Activated T-cell treated with anti-CD3 and anti-CD28 coated beads for 24 hours (primary cell): ENCODE measurements at regions not wholly inside any gene's neighbourhood (a gene's known extent, or its start where the extent isn't known, plus 50 kb on each side); places are given as distances from the start of the nearest gene placed in this dataset.
"Not testable (repeated sequence)": the region's sequence is repeated elsewhere in the genome, so short reads cannot be mapped to it uniquely, and the experiment has no call there.

Source experiments
- DNase-seq: peaks from one replicate; pipeline ENCODE4 v3.0.0-alpha.2; 2020; ENCODE audit warnings: low read depth

DNA sequence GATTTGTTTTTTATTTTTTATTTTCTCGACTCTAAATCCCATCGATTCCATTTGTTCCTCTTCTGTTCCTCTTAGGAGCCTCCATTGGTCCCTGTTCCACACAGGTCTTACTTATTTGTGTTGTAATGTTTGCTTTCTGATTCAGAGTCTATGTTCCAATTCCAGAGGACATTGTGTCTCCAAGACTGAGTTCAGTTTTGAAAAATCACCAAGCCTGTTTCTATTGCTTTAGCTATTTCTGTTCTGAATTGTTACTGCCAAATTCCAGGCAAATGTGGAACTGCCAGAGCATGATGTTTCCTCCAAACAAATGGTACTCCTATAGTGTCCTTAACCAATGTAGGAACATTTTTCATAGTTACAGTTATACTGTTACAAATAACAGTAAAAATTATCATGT is 270.9 kb upstream of the SPTLC3 start:
- no peak for DNase-seq

DNA sequence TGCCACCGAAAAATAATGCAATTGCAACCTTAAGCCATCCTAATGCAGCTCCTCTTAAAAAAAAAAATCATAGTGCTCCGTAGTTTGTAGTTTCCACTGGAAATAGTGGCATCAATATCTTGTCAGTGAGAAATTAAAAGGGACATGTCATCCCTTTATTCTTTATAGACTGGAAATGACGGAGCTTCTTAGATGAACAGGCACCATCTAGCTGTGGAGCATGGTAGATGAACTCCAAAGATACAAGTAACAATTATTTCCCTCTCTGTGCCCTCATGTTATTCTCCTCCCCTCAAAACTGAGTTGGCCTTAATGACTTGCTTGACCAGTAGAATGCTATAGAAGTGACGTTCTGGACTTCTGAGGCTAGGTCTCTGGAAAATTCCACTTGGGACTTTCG is 268.1 kb upstream of the SPTLC3 start:
- no peak for DNase-seq

DNA sequence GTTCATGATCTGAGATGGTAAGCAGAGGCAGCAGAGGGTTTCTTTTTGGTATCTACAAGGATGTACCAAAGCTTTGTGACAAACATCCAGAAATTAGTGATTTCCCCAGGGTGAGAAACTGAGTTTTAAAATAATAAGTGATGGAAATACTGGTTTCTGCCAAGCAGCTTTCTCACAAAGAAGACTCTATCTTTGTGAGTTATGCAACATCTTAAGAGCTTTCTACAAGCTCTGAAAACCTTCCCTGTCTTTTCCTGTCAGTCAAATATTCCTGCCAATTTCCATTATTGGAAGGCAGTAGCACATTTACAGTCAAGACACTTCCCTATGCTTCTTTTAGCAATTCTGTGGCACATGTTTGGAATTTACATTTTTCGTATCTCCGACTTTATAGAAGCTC is 264.7 kb upstream of the SPTLC3 start:
- no peak for DNase-seq

DNA sequence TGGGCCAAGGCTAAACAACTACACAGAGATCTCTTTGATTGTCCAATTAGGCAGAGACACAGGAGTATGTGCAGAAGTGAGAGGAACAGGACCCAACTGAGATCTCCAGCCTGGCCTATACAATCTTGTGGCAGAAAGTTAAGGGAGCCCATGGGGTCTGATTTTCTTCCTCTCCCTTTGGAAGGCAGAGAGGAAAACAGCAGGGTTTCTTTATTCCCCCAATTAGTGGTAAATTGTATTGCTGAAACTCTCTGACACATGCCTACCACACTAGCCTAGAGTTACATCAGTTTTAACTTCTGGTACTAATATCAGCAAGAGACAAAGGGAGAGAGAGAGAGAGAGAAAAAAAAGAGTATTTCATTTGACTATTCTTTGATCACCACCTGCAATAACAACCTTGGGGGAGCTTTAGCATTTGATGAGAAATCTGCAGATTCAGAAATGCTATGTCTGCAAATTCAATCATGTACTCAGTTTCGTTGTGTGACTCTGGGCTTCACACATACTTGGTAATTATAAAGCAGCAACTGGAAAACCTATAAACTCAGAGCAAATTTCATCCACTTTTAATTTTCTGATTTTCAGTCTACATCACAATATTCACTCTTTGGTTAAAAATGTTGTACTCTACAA is 260.3 kb upstream of the SPTLC3 start:
- no peak for DNase-seq

- DNase-seq = no peak
Observed at GRCh38 chr20:12750221-12750620, 258.6 kb upstream of the SPTLC3 start.

GRCh38 chr20:12752900-12753693 is 255.7 kb upstream of the SPTLC3 start:
- DNase-seq = not testable (repeated sequence)

- not testable (repeated sequence) for DNase-seq
Observed at GRCh38 chr20:12753742-12754141, 255.0 kb upstream of the SPTLC3 start.

DNA sequence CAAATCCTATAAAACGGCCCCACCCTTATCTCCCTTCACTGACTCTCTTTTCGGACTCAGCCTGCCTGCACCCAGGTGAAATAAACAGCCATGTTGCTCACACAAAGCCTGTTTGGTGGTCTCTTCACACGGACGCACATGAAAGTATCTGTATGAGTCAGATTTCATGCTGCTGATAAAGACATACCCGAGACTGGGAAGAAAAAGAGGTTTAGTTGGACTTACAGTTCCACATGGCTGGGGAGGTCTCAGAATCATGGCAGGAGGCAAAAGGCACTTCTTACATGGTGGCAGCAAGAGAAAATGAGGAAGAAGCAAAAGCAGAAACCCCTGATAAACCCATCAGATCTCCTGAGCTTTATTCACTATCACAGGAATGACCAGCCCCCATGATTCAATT is 249.3 kb upstream of the SPTLC3 start:
- DNase-seq = not testable (repeated sequence)

- DNase-seq = no peak
Observed at GRCh38 chr20:12762725-12763124, 246.0 kb upstream of the SPTLC3 start.

DNA sequence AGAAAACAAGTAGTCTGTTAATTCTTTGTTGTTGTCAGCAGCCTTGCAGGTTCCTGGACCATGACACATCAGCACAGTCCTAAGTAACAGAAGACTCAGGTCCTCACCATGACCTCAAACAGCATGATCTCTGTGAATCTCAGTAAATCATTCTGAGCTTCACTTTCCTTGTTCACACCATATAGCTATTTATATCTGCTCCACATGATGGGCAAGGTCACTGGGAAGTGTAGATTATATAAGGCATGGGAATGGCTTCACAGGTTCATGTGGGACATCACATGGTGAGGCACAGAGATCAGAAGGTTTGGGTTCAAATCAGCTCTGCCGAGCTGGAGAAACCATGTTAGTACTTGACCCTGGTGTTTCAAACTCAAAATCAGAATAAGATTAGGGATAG is 245.4 kb upstream of the SPTLC3 start:
- no peak for DNase-seq

DNA sequence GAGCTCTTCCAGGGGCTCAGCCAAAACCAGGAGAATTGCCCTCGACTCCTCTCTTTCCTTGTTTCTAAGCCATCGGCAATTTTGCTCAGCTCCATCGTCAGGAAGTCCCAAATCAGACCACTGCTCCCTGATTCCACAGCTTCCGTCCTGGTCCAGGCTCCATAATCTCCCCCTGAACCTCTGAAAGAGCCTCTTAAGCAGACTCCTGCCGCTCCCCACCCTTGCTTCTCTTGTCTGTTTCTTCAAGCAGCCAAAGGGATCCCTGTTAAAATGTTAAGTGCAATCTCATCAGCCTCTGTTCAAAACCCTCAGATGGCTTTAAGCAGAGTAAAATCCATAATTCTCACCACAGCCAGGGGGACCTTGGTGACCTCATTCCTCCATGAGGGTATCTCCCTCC is 244.7 kb upstream of the SPTLC3 start:
- no peak for DNase-seq

GRCh38 chr20:12764851-12765250 is 243.9 kb upstream of the SPTLC3 start:
- no peak for DNase-seq

DNA sequence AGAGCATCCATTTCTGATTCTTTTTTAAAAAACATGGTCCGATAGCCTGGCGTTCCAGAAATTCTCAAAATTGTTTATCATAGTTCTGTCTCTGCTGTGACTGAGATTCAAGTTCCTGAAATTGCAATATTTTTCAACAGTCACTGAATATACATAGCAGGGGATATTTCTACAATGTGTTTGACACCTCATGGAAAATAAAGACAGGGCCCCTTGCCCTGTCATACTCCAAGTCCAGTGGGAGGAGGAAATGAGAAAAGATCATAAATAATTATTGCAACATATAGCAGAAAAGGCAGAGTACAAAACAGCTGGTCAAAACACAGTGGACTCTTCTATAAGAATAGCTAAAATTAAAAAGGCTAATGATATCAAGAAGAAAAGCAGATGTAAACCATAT is 234.8 kb upstream of the SPTLC3 start:
- DNase-seq = no peak

DNA sequence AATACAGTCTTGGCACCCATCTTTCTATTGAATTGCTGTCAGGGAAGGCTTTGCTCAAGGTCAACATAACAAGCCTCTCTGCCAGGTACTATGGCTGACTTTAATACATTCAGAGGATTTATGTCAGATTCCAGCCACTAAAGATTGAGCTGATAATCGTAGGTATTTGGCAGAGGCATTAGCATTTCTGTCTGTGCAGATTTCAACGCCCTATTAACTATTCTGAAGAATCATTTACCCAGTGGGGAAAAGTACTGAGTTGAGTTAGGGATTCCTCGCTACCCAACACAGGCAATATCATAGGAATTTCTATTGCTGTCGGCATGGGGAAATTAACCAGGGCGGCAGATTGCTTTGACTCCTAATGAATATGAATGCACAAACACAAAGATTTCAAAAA is 233.7 kb upstream of the SPTLC3 start:
- no peak for DNase-seq

GRCh38 chr20:12777016-12777415 is 231.8 kb upstream of the SPTLC3 start:
- DNase-seq = no peak

GRCh38 chr20:12786276-12786675 is 222.5 kb upstream of the SPTLC3 start:
- DNase-seq = no peak

- no peak for DNase-seq
Observed at GRCh38 chr20:12788632-12789299, 220.0 kb upstream of the SPTLC3 start.

DNA sequence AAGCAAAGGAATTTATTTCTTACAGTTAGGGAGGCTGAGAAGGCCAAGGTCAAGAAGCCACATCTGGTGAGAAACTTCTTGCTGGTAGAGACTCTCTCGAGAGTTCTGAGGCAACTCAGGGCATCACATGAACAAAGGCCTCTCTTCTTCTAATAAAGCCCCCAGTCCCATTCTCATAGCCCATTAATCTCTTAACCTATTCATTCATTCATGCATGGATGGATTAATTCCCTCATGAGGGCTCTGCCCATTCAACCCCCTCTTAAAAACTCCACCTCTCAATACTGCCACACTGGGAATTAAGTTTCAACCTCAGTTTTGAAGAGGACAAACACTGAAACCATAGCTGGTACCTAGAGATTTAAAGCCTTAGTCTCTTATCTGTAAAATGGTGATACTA is 217.9 kb upstream of the SPTLC3 start:
- no peak for DNase-seq

DNA sequence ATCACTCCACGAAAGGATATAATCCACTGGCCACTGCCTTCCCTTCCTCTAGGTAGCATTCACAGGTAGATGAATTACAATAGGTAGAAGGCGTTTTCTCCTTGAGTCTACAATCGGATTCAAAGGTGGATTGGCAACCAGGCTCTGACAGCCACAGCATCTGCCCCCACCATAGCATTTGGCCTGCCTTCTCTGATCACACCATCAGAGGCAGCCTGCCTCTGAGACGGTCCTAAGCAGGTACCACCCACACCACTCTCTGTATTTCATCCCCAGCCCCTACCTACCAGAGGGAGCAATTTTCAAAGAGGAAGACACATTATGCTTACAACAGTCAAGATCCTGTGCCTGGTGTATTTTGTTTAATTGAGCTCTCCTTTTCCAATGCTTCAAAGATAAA is 210.5 kb upstream of the SPTLC3 start:
- no peak for DNase-seq

GRCh38 chr20:12808006-12808567 is 200.7 kb upstream of the SPTLC3 start:
- DNase-seq = no peak

- DNase-seq = no peak
Observed at GRCh38 chr20:12815231-12815768, 193.5 kb upstream of the SPTLC3 start.

DNA sequence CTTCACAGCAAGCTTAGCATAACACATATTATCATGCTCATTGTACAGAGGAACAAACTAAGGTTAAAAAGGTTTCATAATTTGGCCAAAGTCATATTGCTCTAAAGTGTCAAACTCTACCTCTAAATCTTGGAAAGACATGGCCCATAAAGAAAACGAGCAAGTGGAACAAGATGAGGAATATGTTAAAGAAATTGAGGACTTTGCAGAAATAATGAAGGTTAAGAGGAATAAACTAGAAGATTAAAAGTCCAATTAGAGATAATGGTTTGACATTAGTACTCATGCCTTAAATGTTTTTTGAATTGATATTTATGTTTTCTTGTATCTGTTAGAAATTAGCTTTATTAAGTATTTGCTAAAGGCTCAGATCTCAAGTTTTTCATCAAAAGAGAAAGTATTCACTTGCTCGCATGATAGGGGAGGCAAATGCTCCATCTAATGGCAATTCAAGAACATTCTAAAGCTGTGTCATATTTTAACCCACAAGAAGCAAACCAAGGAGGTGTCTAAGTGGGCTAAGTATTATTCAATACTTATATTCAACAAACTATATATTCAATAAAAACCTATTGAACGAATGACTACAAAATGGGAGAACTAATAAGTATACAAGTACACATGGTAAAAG is 192.9 kb upstream of the SPTLC3 start:
- no peak for DNase-seq
